Fibroblast of villous mesenchyme (primary cell): ENCODE measurements at regions not wholly inside any gene's neighbourhood (a gene's known extent, or its start where the extent isn't known, plus 50 kb on each side); places are given as distances from the start of the nearest gene placed in this dataset.

Experiments used
- DNase-seq: peaks from one replicate; pipeline ENCODE4 v3.0.0-alpha.2; 2010; ENCODE audit warnings: low read depth
- H3K4me3 ChIP-seq: 2 replicates; pipeline ENCODE4 v1.5.1; 2011; ENCODE audit warnings: low read depth, mild to moderate bottlenecking, low read length
- TF ChIP-seq, protein P1 (sequence below): IDR thresholded peaks from 2 replicates; pipeline ENCODE4 v1.5.1; 2012; ENCODE audit warnings: low read depth, mild to moderate bottlenecking, low read length; ENCODE audit not compliant: insufficient read depth

- TF ChIP-seq, protein P1, sequence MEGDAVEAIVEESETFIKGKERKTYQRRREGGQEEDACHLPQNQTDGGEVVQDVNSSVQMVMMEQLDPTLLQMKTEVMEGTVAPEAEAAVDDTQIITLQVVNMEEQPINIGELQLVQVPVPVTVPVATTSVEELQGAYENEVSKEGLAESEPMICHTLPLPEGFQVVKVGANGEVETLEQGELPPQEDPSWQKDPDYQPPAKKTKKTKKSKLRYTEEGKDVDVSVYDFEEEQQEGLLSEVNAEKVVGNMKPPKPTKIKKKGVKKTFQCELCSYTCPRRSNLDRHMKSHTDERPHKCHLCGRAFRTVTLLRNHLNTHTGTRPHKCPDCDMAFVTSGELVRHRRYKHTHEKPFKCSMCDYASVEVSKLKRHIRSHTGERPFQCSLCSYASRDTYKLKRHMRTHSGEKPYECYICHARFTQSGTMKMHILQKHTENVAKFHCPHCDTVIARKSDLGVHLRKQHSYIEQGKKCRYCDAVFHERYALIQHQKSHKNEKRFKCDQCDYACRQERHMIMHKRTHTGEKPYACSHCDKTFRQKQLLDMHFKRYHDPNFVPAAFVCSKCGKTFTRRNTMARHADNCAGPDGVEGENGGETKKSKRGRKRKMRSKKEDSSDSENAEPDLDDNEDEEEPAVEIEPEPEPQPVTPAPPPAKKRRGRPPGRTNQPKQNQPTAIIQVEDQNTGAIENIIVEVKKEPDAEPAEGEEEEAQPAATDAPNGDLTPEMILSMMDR: no peak
- no peak for DNase-seq
- H3K4me3 ChIP-seq: no peak overlapping the region
These were observed 75.1 kb upstream of the PTPRZ1 start for GRCh38 chr7:121797657-121798452.

GRCh38 chr7:121796936-121797656 is 75.9 kb upstream of the PTPRZ1 start:
- TF ChIP-seq, protein P1: no peak
- H3K4me3 ChIP-seq: no peak overlapping the region
- DNase-seq: no peak

- no peak for DNase-seq
- H3K4me3 ChIP-seq: no peak overlapping the region
- TF ChIP-seq, protein P1: no peak
These were observed 76.6 kb upstream of the PTPRZ1 start for GRCh38 chr7:121796381-121796780.

GRCh38 chr7:121795736-121796135 is 77.2 kb upstream of the PTPRZ1 start:
- DNase-seq: no peak
- H3K4me3 ChIP-seq: no peak overlapping the region
- TF ChIP-seq, protein P1: no peak

- H3K4me3 ChIP-seq: no peak overlapping the region
- no peak for DNase-seq
- TF ChIP-seq, protein P1: no peak
These were observed 79.2 kb upstream of the PTPRZ1 start for GRCh38 chr7:121793716-121794115.

GRCh38 chr7:121777672-121778071 is 95.3 kb upstream of the PTPRZ1 start:
- TF ChIP-seq, protein P1: no peak
- no peak for DNase-seq
- no peak overlapping the region for H3K4me3 ChIP-seq
